NB4 (cell line): ENCODE measurements at regions not wholly inside any gene's neighbourhood (a gene's known extent, or its start where the extent isn't known, plus 50 kb on each side); places are given as distances from the start of the nearest gene placed in this dataset.

Experiments used
- DNase-seq: peaks from one replicate; pipeline ENCODE4 v3.0.0; 2010; ENCODE audit warnings: low read depth
- H3K4me3 ChIP-seq: one replicate; pipeline ENCODE4 v1.5.1; 2011; ENCODE audit warnings: mild to moderate bottlenecking, low read depth, low read length, moderate library complexity
- CTCF ChIP-seq: IDR thresholded peaks from one replicate; pipeline ENCODE4 v1.5.1; 2012; ENCODE audit warnings: low read depth, low read length
- MAX ChIP-seq: IDR thresholded peaks from 2 replicates; pipeline ENCODE4 v1.6.1; 2011; ENCODE audit warnings: low read depth, low read length
- MYC ChIP-seq: IDR thresholded peaks from 2 replicates; pipeline ENCODE4 v1.6.1; 2011; ENCODE audit warnings: low read depth, low read length
- POLR2A ChIP-seq: IDR thresholded peaks from 2 replicates; pipeline ENCODE4 v1.6.1; 2011; ENCODE audit warnings: mild to moderate bottlenecking; ENCODE audit not compliant: insufficient read length; ENCODE audit errors: extremely low read depth

- DNase-seq: no peak
- H3K4me3 ChIP-seq: no peak overlapping the region
- TF ChIP-seq POLR2A (no peak), MAX (no peak), MYC (no peak), CTCF (no peak)
These were observed 593.8 kb upstream of the NRSN1 start for GRCh38 chr6:23532227-23532626.

GRCh38 chr6:23533311-23533710 lies 592.7 kb upstream of the NRSN1 start:
- no peak for DNase-seq
- H3K4me3 ChIP-seq: no peak overlapping the region
- TF ChIP-seq POLR2A (no peak), MAX (no peak), CTCF (no peak), MYC (no peak)

- DNase-seq: no peak
- TF ChIP-seq POLR2A (no peak), CTCF (no peak), MAX (no peak), MYC (no peak)
These were observed 592.1 kb upstream of the NRSN1 start for GRCh38 chr6:23533944-23534343.

GRCh38 chr6:23534351-23534750 lies 591.7 kb upstream of the NRSN1 start:
- no peak overlapping the region for H3K4me3 ChIP-seq
- DNase-seq: no peak
- TF ChIP-seq MYC (no peak), MAX (no peak), POLR2A (no peak), CTCF (no peak)

More at GRCh38 chr6:23533944-23534343, 592.1 kb upstream of the NRSN1 start:
- H3K4me3 ChIP-seq: no peak overlapping the region

- H3K4me3 ChIP-seq: no peak overlapping the region
- TF ChIP-seq MAX (no peak), MYC (no peak), POLR2A (no peak), CTCF (no peak)
These were observed 590.9 kb upstream of the NRSN1 start for GRCh38 chr6:23535101-23535500.

GRCh38 chr6:23537828-23538227 lies 588.2 kb upstream of the NRSN1 start:
- no peak overlapping the region for H3K4me3 ChIP-seq
- no peak for DNase-seq
- TF ChIP-seq MAX: no peak
- no peak for TF ChIP-seq MYC
- no peak for TF ChIP-seq CTCF
- no peak for TF ChIP-seq POLR2A

More at GRCh38 chr6:23535101-23535500, 590.9 kb upstream of the NRSN1 start:
- DNase-seq: no peak
